PC-3 (cell line): ENCODE measurements at regions not wholly inside any gene's neighbourhood (a gene's known extent, or its start where the extent isn't known, plus 50 kb on each side); places are given as distances from the start of the nearest gene placed in this dataset.

Experiments
- EZH2phosphoT487 ChIP-seq: fragments of 300-600 bp; sonication (generic); IDR thresholded peaks from 2 replicates; pipeline ENCODE4 v1.6.1; 2018; ENCODE audit warnings: mild to moderate bottlenecking, antibody characterized with exemption, low read length, borderline replicate concordance
- TF ChIP-seq, protein P1 (sequence below): fragments of 300-600 bp; sonication (generic); conservative IDR thresholded peaks from 2 replicates; pipeline ENCODE4 v1.5.1; 2017; ENCODE audit warnings: antibody characterized with exemption, low read depth, mild to moderate bottlenecking, low read length

DNA sequence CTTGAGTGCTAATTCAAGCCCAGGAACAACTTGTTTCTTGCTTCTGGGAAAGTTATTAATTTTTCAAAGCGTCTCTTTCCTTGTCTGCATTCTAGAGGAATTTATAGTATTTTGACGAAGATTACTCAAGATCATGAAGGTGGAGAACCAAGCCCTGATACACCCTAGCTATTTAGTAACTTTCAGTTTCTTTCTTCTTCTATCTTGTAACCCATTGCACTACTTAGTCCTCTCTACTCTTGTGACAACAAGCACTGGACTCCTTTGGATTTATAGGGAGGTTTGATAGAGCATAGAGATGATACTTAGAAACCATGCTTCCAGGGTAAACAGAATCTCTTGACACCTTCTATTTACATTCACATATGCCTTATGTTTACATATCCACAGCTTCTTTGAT, 203.3 kb upstream of the GRM7 start:
- no peak for TF ChIP-seq EZH2phosphoT487
- TF ChIP-seq, protein P1, sequence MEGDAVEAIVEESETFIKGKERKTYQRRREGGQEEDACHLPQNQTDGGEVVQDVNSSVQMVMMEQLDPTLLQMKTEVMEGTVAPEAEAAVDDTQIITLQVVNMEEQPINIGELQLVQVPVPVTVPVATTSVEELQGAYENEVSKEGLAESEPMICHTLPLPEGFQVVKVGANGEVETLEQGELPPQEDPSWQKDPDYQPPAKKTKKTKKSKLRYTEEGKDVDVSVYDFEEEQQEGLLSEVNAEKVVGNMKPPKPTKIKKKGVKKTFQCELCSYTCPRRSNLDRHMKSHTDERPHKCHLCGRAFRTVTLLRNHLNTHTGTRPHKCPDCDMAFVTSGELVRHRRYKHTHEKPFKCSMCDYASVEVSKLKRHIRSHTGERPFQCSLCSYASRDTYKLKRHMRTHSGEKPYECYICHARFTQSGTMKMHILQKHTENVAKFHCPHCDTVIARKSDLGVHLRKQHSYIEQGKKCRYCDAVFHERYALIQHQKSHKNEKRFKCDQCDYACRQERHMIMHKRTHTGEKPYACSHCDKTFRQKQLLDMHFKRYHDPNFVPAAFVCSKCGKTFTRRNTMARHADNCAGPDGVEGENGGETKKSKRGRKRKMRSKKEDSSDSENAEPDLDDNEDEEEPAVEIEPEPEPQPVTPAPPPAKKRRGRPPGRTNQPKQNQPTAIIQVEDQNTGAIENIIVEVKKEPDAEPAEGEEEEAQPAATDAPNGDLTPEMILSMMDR: no peak
